ENCODE measurements at regions not wholly inside any gene's neighbourhood (a gene's known extent, or its start where the extent isn't known, plus 50 kb on each side); places are given as distances from the start of the nearest gene placed in this dataset.

- CTCF ChIA-PET, result no interaction called here
- BruUV-seq (replicated peaks), result no TSS peak
- intact Hi-C loops (cut with micrococcal nuclease; ENCODE audit: unreplicated experiment), result no loop called here
Measured at GRCh38 chr3:116977441-116977840, 267.9 kb downstream of the TUSC7 start.

GRCh38 chr3:116980099-116980498, 270.5 kb downstream of the TUSC7 start:
- CTCF ChIA-PET, result no interaction called here

More at GRCh38 chr3:116977441-116977840, 267.9 kb downstream of the TUSC7 start:
- no peaks in the 10 kb centered on the region for H3K27me3 ChIP-seq (ENCODE audit: insufficient read depth, low read depth)
- POLR2A ChIA-PET (ENCODE audit: unreplicated experiment), result no interaction called here
- no peaks in the 10 kb centered on the region for H3K9me3 ChIP-seq (ENCODE audit: insufficient read depth, low read depth)
- TF ChIP-seq EZH2 (IDR thresholded peaks at IDR 0.05; ENCODE audit: low read depth), result no peak
- TF ChIP-seq CTCF (conservative IDR thresholded peaks at IDR 0.05), result no peak
- no peaks in the 10 kb centered on the region for H3F3A ChIP-seq (ENCODE audit: insufficient read depth, low read depth)
- H3K4me2 ChIP-seq, result no peak overlapping the region
- no peaks in the 10 kb centered on the region for H3K4me1 ChIP-seq (replicated peaks; ENCODE audit: insufficient read depth)
- no peak overlapping the region for H3K27ac ChIP-seq
- H3K79me2 ChIP-seq (ENCODE audit: low read depth), result no peaks in the 10 kb centered on the region
- H4K20me1 ChIP-seq (ENCODE audit: insufficient read depth), result no peaks in the 10 kb centered on the region
- H3K4me3 ChIP-seq, result no peak overlapping the region
- no peak for DNase-seq
- no peaks in the 10 kb centered on the region for H3K36me3 ChIP-seq (ENCODE audit: low read depth)
- no peaks in the 10 kb centered on the region for H3K9me2 ChIP-seq (ENCODE audit: insufficient read depth)
- no peak overlapping the region for H2AFZ ChIP-seq

GRCh38 chr3:116981089-116981488, 271.5 kb downstream of the TUSC7 start:
- no TSS peak for BruUV-seq (replicated peaks)

More at GRCh38 chr3:116980099-116980498, 270.5 kb downstream of the TUSC7 start:
- no peaks in the 10 kb centered on the region for H3K36me3 ChIP-seq (ENCODE audit: low read depth)
- TF ChIP-seq EZH2 (IDR thresholded peaks at IDR 0.05; ENCODE audit: low read depth) (no peak), CTCF (conservative IDR thresholded peaks at IDR 0.05) (no peak)
- no peaks in the 10 kb centered on the region for H3K27me3 ChIP-seq (ENCODE audit: insufficient read depth, low read depth)
- H3K9me2 ChIP-seq (ENCODE audit: insufficient read depth), result no peaks in the 10 kb centered on the region
- H2AFZ ChIP-seq, result no peak overlapping the region
- no TSS peak for BruUV-seq (replicated peaks)
- H3K4me2 ChIP-seq, result no peak overlapping the region
- H3K4me3 ChIP-seq, result no peak overlapping the region
- no peaks in the 10 kb centered on the region for H3K9me3 ChIP-seq (ENCODE audit: insufficient read depth, low read depth)
- H3K79me2 ChIP-seq (ENCODE audit: low read depth), result no peaks in the 10 kb centered on the region
- H3K4me1 ChIP-seq (replicated peaks; ENCODE audit: insufficient read depth), result no peaks in the 10 kb centered on the region
- intact Hi-C loops (cut with micrococcal nuclease; ENCODE audit: unreplicated experiment), result no loop called here
- POLR2A ChIA-PET (ENCODE audit: unreplicated experiment), result no interaction called here
- no peaks in the 10 kb centered on the region for H4K20me1 ChIP-seq (ENCODE audit: insufficient read depth)
- no peak overlapping the region for H3K27ac ChIP-seq
- DNase-seq, result no peak
- no peaks in the 10 kb centered on the region for H3F3A ChIP-seq (ENCODE audit: insufficient read depth, low read depth)

More at GRCh38 chr3:116981089-116981488, 271.5 kb downstream of the TUSC7 start:
- Histone ChIP-seq H3K27ac (no peak overlapping the region), H3K4me2 (no peak overlapping the region), H3K9me2 (ENCODE audit: insufficient read depth) (no peaks in the 10 kb centered on the region), H3K9me3 (ENCODE audit: insufficient read depth, low read depth) (no peaks in the 10 kb centered on the region), H4K20me1 (ENCODE audit: insufficient read depth) (no peaks in the 10 kb centered on the region), H3K4me1 (replicated peaks; ENCODE audit: insufficient read depth) (no peaks in the 10 kb centered on the region), H3F3A (ENCODE audit: insufficient read depth, low read depth) (no peaks in the 10 kb centered on the region), H2AFZ (no peak overlapping the region), H3K27me3 (ENCODE audit: insufficient read depth, low read depth) (no peaks in the 10 kb centered on the region), H3K4me3 (no peak overlapping the region), H3K79me2 (ENCODE audit: low read depth) (no peaks in the 10 kb centered on the region), H3K36me3 (ENCODE audit: low read depth) (no peaks in the 10 kb centered on the region)
- TF ChIP-seq CTCF (conservative IDR thresholded peaks at IDR 0.05) (no peak), EZH2 (IDR thresholded peaks at IDR 0.05; ENCODE audit: low read depth) (no peak)
- no peak for DNase-seq
- ChIA-PET CTCF (no interaction called here), POLR2A (ENCODE audit: unreplicated experiment) (no interaction called here)
- intact Hi-C loops (cut with micrococcal nuclease; ENCODE audit: unreplicated experiment), result no loop called here

Data from PC-9 (cell line).